SK-MEL-5 (cell line): ENCODE measurements at regions not wholly inside any gene's neighbourhood (a gene's known extent, or its start where the extent isn't known, plus 50 kb on each side); places are given as distances from the start of the nearest gene placed in this dataset.

ENCODE experiments used
- DNase-seq: peaks from one replicate; pipeline ENCODE4 v3.0.0-alpha.2; 2016; ENCODE audit warnings: low read depth, low spot score
- in situ Hi-C: cut with HindIII; loops from 2 replicates; pipeline ENCODE4 v1.10.0; 2016; ENCODE audit warnings: low sequenced_read_pairs, high pct_unique_total_duplicates, low pct_unique_long_range_greater_than_20kb

- DNase-seq: no peak
These were observed 439.2 kb downstream of the SETBP1 start for GRCh38 chr18:45119876-45120275.

GRCh38 chr18:45121146-45121545 is 440.5 kb downstream of the SETBP1 start:
- in situ Hi-C loops: no loop called here
- DNase-seq: no peak

More at GRCh38 chr18:45119876-45120275, 439.2 kb downstream of the SETBP1 start:
- in situ Hi-C loops: no loop called here

- DNase-seq: no peak
- in situ Hi-C loops: no loop called here
These were observed 441.8 kb downstream of the SETBP1 start for GRCh38 chr18:45122506-45122905.

- in situ Hi-C loops: no loop called here
- DNase-seq: peak; percentile 69
These were observed 446.7 kb downstream of the SETBP1 start for GRCh38 chr18:45127405-45127804.

- in situ Hi-C loops: no loop called here
- DNase-seq: no peak
These were observed 452.6 kb downstream of the SETBP1 start for GRCh38 chr18:45133276-45133675.

GRCh38 chr18:45136381-45137086 is 455.8 kb downstream of the SETBP1 start:
- in situ Hi-C loops: no loop called here
- no peak for DNase-seq

GRCh38 chr18:45137087-45137419 is 456.4 kb downstream of the SETBP1 start:
- in situ Hi-C loops: no loop called here
- DNase-seq: no peak

GRCh38 chr18:45139478-45139877 is 458.8 kb downstream of the SETBP1 start:
- no peak for DNase-seq

GRCh38 chr18:45142868-45143267 is 462.2 kb downstream of the SETBP1 start:
- in situ Hi-C loops: no loop called here
- no peak for DNase-seq

More at GRCh38 chr18:45139478-45139877, 458.8 kb downstream of the SETBP1 start:
- in situ Hi-C loops: no loop called here

GRCh38 chr18:45149712-45150111 is 465.6 kb upstream of the SLC14A2 start:
- in situ Hi-C loops: no loop called here
- no peak for DNase-seq

- no peak for DNase-seq
- in situ Hi-C loops: no loop called here
These were observed 463.6 kb upstream of the SLC14A2 start for GRCh38 chr18:45151645-45152044.

- in situ Hi-C loops: no loop called here
- DNase-seq: no peak
These were observed 459.8 kb upstream of the SLC14A2 start for GRCh38 chr18:45155526-45155925.

GRCh38 chr18:45156946-45157345 is 458.3 kb upstream of the SLC14A2 start:
- no peak for DNase-seq
- in situ Hi-C loops: no loop called here

GRCh38 chr18:45157576-45157975 is 457.7 kb upstream of the SLC14A2 start:
- no peak for DNase-seq
- in situ Hi-C loops: no loop called here

GRCh38 chr18:45161850-45162249 is 453.4 kb upstream of the SLC14A2 start:
- in situ Hi-C loops: no loop called here
- no peak for DNase-seq

- in situ Hi-C loops: no loop called here
- no peak for DNase-seq
These were observed 451.4 kb upstream of the SLC14A2 start for GRCh38 chr18:45163871-45164270.

- DNase-seq: no peak
- in situ Hi-C loops: no loop called here
These were observed 450.7 kb upstream of the SLC14A2 start for GRCh38 chr18:45164551-45164950.

- no peak for DNase-seq
- in situ Hi-C loops: no loop called here
These were observed 450.0 kb upstream of the SLC14A2 start for GRCh38 chr18:45165176-45165713.

GRCh38 chr18:45165871-45166270 is 449.4 kb upstream of the SLC14A2 start:
- in situ Hi-C loops: no loop called here
- DNase-seq: no peak
